SH-SY5Y (cell line): ENCODE measurements at regions not wholly inside any gene's neighbourhood (a gene's known extent, or its start where the extent isn't known, plus 50 kb on each side); places are given as distances from the start of the nearest gene placed in this dataset.

Experiments
- GATA2 ChIP-seq: IDR thresholded peaks from 2 replicates; pipeline ENCODE4 v1.6.1; 2011; ENCODE audit warnings: mild to moderate bottlenecking, low read depth, low read length
- GATA3 ChIP-seq: IDR thresholded peaks from 2 replicates; pipeline ENCODE4 v1.6.1; 2011; ENCODE audit warnings: low read depth, mild to moderate bottlenecking, low read length, moderate library complexity

- no peak for TF ChIP-seq GATA2
- TF ChIP-seq GATA3: no peak
Observed at GRCh38 chr1:209062081-209062620, 521.4 kb upstream of the CAMK1G start.
